ENCODE measurements at regions not wholly inside any gene's neighbourhood (a gene's known extent, or its start where the extent isn't known, plus 50 kb on each side); places are given as distances from the start of the nearest gene placed in this dataset.

GRCh38 chr12:111067498-111067897, 147.1 kb upstream of the MYL2 start:
- TF ChIP-seq CTCF (IDR thresholded peaks at IDR 0.05) (no peak), ZFX (IDR thresholded peaks at IDR 0.05; ENCODE audit: borderline replicate concordance) (no peak)
- H3K27ac ChIP-seq = no peak overlapping the region

DNA sequence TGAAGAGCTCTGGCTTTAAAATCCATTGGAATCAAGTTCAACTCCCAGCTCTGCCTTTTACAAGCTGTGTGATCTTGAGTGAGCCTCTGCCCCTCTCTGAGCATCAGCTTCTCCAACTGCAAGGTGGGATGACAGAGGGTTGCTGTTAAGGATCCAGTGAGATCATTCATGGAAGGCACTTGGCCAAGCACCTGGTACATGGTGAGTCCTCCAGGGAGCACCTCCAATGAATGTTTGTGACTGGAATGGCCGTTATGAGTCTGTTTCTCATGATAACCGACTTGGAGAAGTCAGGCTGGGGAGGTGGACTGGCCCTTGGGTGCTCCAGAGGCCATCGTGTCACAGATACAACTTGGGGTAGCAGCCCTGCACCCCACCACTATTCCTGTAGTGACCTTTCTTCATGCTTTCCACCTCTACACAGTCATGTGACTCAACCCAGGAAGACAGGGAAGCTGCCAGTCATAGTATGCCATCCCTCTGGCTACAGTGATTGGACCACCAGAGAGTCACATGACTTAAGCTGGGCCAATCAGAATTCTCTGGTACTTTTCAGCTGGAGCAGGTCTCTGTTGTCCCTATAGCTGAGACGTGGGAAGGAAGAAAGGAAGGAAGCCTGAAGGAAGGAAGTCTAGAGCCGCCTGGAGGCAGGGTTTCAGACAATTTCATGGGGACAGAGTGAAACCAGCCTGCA, 146.5 kb upstream of the MYL2 start:
- H3K27ac ChIP-seq = no peak overlapping the region
- TF ChIP-seq CTCF (IDR thresholded peaks at IDR 0.05) (no peak), ZFX (IDR thresholded peaks at IDR 0.05; ENCODE audit: borderline replicate concordance) (no peak)

- no peak overlapping the region for H3K27ac ChIP-seq
- TF ChIP-seq CTCF (IDR thresholded peaks at IDR 0.05) (no peak), ZFX (IDR thresholded peaks at IDR 0.05; ENCODE audit: borderline replicate concordance) (no peak)
Observed at GRCh38 chr12:111064982-111065381, 144.6 kb upstream of the MYL2 start.

- no peak for TF ChIP-seq CTCF (IDR thresholded peaks at IDR 0.05)
- no peak for TF ChIP-seq ZFX (IDR thresholded peaks at IDR 0.05; ENCODE audit: borderline replicate concordance)
- H3K27ac ChIP-seq = no peak overlapping the region
Observed at GRCh38 chr12:111064154-111064553, 143.8 kb upstream of the MYL2 start.

- no peak overlapping the region for H3K27ac ChIP-seq
- TF ChIP-seq ZFX (IDR thresholded peaks at IDR 0.05; ENCODE audit: borderline replicate concordance) (no peak), CTCF (IDR thresholded peaks at IDR 0.05) (no peak)
Observed at GRCh38 chr12:111063295-111064026, 143.1 kb upstream of the MYL2 start.

DNA sequence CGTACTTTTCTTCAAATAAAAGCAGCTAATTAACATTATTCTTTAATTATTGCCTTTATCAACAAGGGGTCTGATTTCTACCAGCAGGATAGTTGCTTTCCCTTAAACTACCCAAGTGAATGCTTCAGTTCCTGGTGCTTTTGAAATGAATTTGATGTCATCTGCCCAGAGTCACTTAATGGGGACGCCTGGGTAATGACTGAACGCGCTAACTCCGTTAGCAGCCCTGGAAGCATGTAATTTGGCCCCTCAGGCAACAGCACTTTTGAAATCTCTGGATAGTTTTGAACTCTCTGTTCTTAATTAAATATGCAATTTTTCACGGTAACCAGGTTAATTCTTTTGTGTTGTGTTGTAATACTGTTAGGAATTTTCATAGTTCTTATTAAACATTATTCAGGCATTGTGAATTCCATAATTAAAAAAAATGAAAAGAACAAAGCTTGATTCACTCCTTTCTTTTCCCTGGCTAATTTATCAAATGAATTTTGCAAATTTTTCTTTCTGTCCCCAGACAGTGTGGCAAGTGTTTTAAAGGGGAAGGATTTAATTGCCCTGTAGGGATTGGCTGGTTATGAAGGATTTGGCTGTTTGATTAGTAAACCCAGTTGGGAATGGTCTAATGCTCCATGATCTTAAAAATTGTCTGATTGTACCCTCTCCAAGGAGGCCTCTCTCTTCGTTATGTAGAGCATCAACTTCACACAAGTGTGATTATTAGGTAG, 137.5 kb upstream of the MYL2 start:
- H3K27ac ChIP-seq = no peak overlapping the region
- TF ChIP-seq ZFX (IDR thresholded peaks at IDR 0.05; ENCODE audit: borderline replicate concordance) (no peak), CTCF (IDR thresholded peaks at IDR 0.05) (no peak)
